ENCODE measurements at regions not wholly inside any gene's neighbourhood (a gene's known extent, or its start where the extent isn't known, plus 50 kb on each side); places are given as distances from the start of the nearest gene placed in this dataset.

DNA sequence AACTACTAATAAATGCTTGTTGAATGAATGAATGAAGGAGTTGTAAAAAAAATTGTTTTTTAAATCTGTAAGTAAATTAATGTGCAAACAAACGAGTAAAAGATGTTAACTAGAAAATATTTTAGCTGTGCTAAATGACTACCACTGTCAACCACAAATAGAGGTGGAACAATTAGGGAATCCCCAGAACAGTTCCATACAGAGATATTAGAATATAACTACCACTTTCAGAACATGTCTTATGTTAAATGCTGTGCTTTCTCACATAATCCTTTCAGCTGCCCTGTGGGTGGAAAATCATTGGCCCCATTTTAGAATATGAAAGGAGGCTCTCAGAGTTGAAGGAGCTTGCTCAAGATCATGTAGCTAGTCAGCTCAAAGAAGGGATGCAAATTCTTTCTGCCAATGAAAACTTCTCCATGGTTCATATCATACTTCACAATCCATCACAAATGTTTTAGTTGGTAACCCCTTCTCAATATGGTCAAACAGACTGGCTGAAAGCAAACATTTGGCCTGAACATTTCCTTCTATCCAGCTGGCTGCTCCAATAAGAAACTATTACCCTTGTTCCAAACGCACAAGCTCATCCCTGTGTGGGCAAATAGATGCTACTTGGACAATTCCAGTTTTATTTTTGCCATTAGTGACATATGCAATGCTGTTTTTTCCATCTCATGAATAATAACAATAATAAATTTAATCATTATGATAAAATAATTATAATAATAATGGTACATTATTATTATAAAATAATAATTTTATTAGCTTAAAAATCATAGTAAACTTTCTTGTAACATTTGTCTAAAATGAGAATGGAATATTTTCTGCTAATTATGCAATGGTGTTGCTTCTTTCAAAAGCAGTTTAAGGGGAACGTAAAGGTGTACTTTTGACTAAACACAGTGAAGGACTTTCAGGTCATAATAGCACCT is 290.4 kb upstream of the STT3B start:
- no peaks in the 10 kb centered on the region for H3K36me3 ChIP-seq (ENCODE audit: control insufficient read depth in 2 of 2, extremely low read depth in 1 of 2, insufficient read depth in 2 of 2, low read length in 2 of 2)
- FAIRE-seq: no peak
- no peaks in the 10 kb centered on the region for H3K79me2 ChIP-seq (ENCODE audit: control insufficient read depth, insufficient read depth, low read length)
- no peak for DNase-seq (ENCODE audit: low read depth, low spot score)
- ChIA-PET POLR2A (no interaction called here), CTCF (interaction anchor here (0.8 to 1.1 kb wide), 2 partner anchors 10 to 15 kb away, joined by 3 to 4 read pairs; no protein-coding TSS in a partner anchor)
- H3K27me3 ChIP-seq (ENCODE audit: control insufficient read depth in 2 of 2, insufficient read depth in 2 of 2, low read length in 2 of 2): peaks cover 2 to 4% of the 10 kb centered on the region in 2 experiments
- no peaks in the 10 kb centered on the region for H3K4me1 ChIP-seq (ENCODE audit: control insufficient read depth, extremely low read depth, insufficient read depth, low read length)
- no TSS peak for BruUV-seq (replicated peaks)
- H3K4me2 ChIP-seq (ENCODE audit: insufficient read depth, low read length): no peak overlapping the region
- H3K9me1 ChIP-seq (replicated peaks; ENCODE audit: control insufficient read depth, extremely low read depth, insufficient read depth, low read length): no peaks in the 10 kb centered on the region
- H2AFZ ChIP-seq (ENCODE audit: low read depth, low read length): no peak overlapping the region
- H4K20me1 ChIP-seq (replicated peaks; ENCODE audit: control insufficient read depth, extremely low read depth, insufficient read depth, low read length): no peaks in the 10 kb centered on the region
- dilution Hi-C loops (cut with MboI; ENCODE audit: extremely low pct_ligation_motif_present, low sequenced_read_pairs) (no loop called here), intact Hi-C loops (cut with micrococcal nuclease) (no loop called here)
- no peak overlapping the region for H3K9ac ChIP-seq (replicated peaks; ENCODE audit: extremely low read depth, insufficient read depth, low read length)
- no peak overlapping the region for H3K4me3 ChIP-seq (replicated peaks in 1 of 3; ENCODE audit: insufficient read depth in 1 of 3, low read depth in 1 of 3, low read length in 3 of 3)
- no peaks in the 10 kb centered on the region for H3K9me3 ChIP-seq (replicated peaks; ENCODE audit: control insufficient read depth, insufficient read depth, low read length)
- TF ChIP-seq GATA2 (IDR thresholded peaks at IDR 0.05; ENCODE audit: insufficient read depth, insufficient read length, low read depth, low read length) (no peak), MYC (IDR thresholded peaks at IDR 0.05; ENCODE audit: low read depth, low read length) (no peak), FOS (IDR thresholded peaks at IDR 0.05; ENCODE audit: borderline replicate concordance, insufficient read depth, low read length) (no peak), JUN (IDR thresholded peaks at IDR 0.05; ENCODE audit: borderline replicate concordance, insufficient read depth, insufficient read length, low read depth) (no peak), POLR2A (IDR thresholded peaks at IDR 0.05; ENCODE audit: low read depth, low read length) (no peak), EZH2 (IDR thresholded peaks at IDR 0.05; ENCODE audit: borderline replicate concordance, low read depth, low read length, severe bottlenecking) (no peak), CTCF (IDR thresholded peaks at IDR 0.05; ENCODE audit: extremely low read depth in 1 of 2, insufficient read depth in 1 of 2, low read depth in 1 of 2, low read length in 2 of 2) (no peak), POLR2AphosphoS5 (IDR thresholded peaks at IDR 0.05; ENCODE audit: insufficient read depth, low read depth, low read length) (no peak)
- TF ChIP-seq, protein P1, sequence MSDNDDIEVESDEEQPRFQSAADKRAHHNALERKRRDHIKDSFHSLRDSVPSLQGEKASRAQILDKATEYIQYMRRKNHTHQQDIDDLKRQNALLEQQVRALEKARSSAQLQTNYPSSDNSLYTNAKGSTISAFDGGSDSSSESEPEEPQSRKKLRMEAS (IDR thresholded peaks at IDR 0.05; ENCODE audit: insufficient read depth, insufficient read length): no peak
- no peak overlapping the region for H3K27ac ChIP-seq (ENCODE audit: insufficient read depth, low read depth, low read length)

Measured in endothelial cell of umbilical vein (primary cell).